ENCODE measurements at regions not wholly inside any gene's neighbourhood (a gene's known extent, or its start where the extent isn't known, plus 50 kb on each side); places are given as distances from the start of the nearest gene placed in this dataset.

- TF ChIP-seq, protein P1, sequence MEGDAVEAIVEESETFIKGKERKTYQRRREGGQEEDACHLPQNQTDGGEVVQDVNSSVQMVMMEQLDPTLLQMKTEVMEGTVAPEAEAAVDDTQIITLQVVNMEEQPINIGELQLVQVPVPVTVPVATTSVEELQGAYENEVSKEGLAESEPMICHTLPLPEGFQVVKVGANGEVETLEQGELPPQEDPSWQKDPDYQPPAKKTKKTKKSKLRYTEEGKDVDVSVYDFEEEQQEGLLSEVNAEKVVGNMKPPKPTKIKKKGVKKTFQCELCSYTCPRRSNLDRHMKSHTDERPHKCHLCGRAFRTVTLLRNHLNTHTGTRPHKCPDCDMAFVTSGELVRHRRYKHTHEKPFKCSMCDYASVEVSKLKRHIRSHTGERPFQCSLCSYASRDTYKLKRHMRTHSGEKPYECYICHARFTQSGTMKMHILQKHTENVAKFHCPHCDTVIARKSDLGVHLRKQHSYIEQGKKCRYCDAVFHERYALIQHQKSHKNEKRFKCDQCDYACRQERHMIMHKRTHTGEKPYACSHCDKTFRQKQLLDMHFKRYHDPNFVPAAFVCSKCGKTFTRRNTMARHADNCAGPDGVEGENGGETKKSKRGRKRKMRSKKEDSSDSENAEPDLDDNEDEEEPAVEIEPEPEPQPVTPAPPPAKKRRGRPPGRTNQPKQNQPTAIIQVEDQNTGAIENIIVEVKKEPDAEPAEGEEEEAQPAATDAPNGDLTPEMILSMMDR (IDR thresholded peaks at IDR 0.05; ENCODE audit: low read depth, low read length, missing control alignments), result no peak
- no peak overlapping the region for H3K4me3 ChIP-seq (replicated peaks; ENCODE audit: low read depth, low read length)
- DNase-seq (ENCODE audit: extremely low read depth, low read depth), result no peak
Measured at GRCh38 chr17:73791631-73792030, 147.4 kb upstream of the SDK2 start.

DNA sequence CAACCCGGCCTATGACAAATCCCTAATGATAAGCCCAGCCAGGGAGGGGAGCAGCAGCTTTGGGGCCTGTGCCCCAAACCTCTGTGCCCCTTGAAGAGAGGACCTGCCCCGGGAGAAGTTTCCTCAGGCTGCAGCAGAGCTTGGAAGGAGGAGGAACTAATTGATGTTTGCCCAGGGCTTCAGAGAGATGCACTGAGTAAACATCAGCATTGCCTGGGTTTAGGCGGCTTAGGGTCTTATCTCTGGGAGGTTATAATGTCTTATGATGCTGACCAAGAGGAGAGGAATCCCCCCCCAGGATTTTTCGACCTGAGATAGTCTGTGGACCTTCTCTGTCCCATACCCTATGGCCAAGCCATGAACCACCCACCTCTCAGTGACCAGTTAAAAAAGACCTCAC is 148.7 kb upstream of the SDK2 start:
- no peak for DNase-seq (ENCODE audit: extremely low read depth, low read depth)
- TF ChIP-seq, protein P1 (IDR thresholded peaks at IDR 0.05; ENCODE audit: low read depth, low read length, missing control alignments), result no peak

GRCh38 chr17:73794336-73794735 is 150.1 kb upstream of the SDK2 start:
- H3K4me3 ChIP-seq (replicated peaks; ENCODE audit: low read depth, low read length), result no peak overlapping the region
- DNase-seq (ENCODE audit: extremely low read depth, low read depth), result no peak
- TF ChIP-seq, protein P1 (IDR thresholded peaks at IDR 0.05; ENCODE audit: low read depth, low read length, missing control alignments), result no peak

More for the DNA sequence above, 148.7 kb upstream of the SDK2 start:
- H3K4me3 ChIP-seq (replicated peaks; ENCODE audit: low read depth, low read length), result no peak overlapping the region

- TF ChIP-seq, protein P1 (IDR thresholded peaks at IDR 0.05; ENCODE audit: low read depth, low read length, missing control alignments), result no peak
- DNase-seq (ENCODE audit: extremely low read depth, low read depth), result no peak
- no peak overlapping the region for H3K4me3 ChIP-seq (replicated peaks; ENCODE audit: low read depth, low read length)
Measured at GRCh38 chr17:73795730-73796129, 151.5 kb upstream of the SDK2 start.

- no peak overlapping the region for H3K4me3 ChIP-seq (replicated peaks; ENCODE audit: low read depth, low read length)
- DNase-seq (ENCODE audit: extremely low read depth, low read depth), result no peak
- TF ChIP-seq, protein P1 (IDR thresholded peaks at IDR 0.05; ENCODE audit: low read depth, low read length, missing control alignments), result no peak
Measured at GRCh38 chr17:73797594-73798110, 153.4 kb upstream of the SDK2 start.

DNA sequence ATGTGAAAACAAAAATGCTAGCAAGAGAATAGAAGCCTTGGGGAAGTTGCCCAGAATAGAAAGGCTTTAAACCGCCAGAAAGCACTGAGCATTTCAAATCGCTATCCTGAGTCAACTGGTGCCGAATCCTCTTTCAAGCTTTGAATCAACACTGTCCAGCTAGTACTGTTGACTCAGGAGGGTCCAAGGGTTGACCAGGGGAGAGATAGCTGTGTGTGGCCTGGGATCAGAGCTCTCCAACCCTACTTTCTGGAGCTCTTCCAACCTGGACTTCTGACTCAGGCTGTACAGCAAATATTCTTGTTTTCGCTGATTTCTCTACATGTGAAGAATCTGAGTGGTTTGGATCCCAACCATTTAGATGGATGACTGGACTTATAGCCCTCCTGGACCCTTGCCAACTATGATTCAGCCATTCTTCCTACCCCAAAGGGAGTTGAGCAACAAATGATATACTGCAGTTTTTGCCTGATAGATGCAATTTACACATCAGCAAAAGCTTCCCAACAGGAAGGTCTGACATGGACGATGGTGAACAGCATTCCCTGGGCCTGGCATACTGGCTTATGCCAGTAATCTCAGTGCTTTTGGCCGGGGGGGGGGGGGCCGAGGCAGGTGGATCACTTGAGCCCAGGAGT is 154.0 kb upstream of the SDK2 start:
- DNase-seq (ENCODE audit: extremely low read depth, low read depth), result peak; percentile 60
- H3K4me3 ChIP-seq (replicated peaks; ENCODE audit: low read depth, low read length), result no peak overlapping the region
- TF ChIP-seq, protein P1 (IDR thresholded peaks at IDR 0.05; ENCODE audit: low read depth, low read length, missing control alignments), result no peak

- TF ChIP-seq, protein P1 (IDR thresholded peaks at IDR 0.05; ENCODE audit: low read depth, low read length, missing control alignments), result no peak
- no peak overlapping the region for H3K4me3 ChIP-seq (replicated peaks; ENCODE audit: low read depth, low read length)
- no peak for DNase-seq (ENCODE audit: extremely low read depth, low read depth)
Measured at GRCh38 chr17:73799096-73799495, 154.9 kb upstream of the SDK2 start.
